ENCODE measurements at regions not wholly inside any gene's neighbourhood (a gene's known extent, or its start where the extent isn't known, plus 50 kb on each side); places are given as distances from the start of the nearest gene placed in this dataset.
"Not testable (repeated sequence)": the region's sequence is repeated elsewhere in the genome, so short reads cannot be mapped to it uniquely, and the experiment has no call there.

GRCh38 chr14:89697281-89698060, 257.1 kb downstream of the EFCAB11 start:
- DNase-seq: no peak

GRCh38 chr14:89695846-89696245, 258.7 kb downstream of the EFCAB11 start:
- no peak for DNase-seq

- no peak for DNase-seq
These were observed 264.4 kb downstream of the EFCAB11 start for GRCh38 chr14:89690139-89690538.

- not testable (repeated sequence) for DNase-seq
These were observed 264.8 kb downstream of the EFCAB11 start for GRCh38 chr14:89689711-89690110.

- no peak for DNase-seq
These were observed 265.9 kb downstream of the EFCAB11 start for GRCh38 chr14:89688507-89689211.

GRCh38 chr14:89687129-89687528, 267.4 kb downstream of the EFCAB11 start:
- DNase-seq: not testable (repeated sequence)

- no peak for DNase-seq
These were observed 267.1 kb upstream of the FOXN3 start for GRCh38 chr14:89684139-89684538.

- DNase-seq: no peak
These were observed 264.3 kb upstream of the FOXN3 start for GRCh38 chr14:89681086-89682018.

- DNase-seq: no peak
These were observed 263.1 kb upstream of the FOXN3 start for GRCh38 chr14:89680156-89680555.

- DNase-seq: no peak
These were observed 261.7 kb upstream of the FOXN3 start for GRCh38 chr14:89678768-89679167.

- no peak for DNase-seq
These were observed 258.6 kb upstream of the FOXN3 start for GRCh38 chr14:89675590-89675989.

- no peak for DNase-seq
These were observed 257.9 kb upstream of the FOXN3 start for GRCh38 chr14:89674936-89675335.

GRCh38 chr14:89674240-89674639, 257.2 kb upstream of the FOXN3 start:
- DNase-seq: no peak

GRCh38 chr14:89673512-89674225, 256.6 kb upstream of the FOXN3 start:
- no peak for DNase-seq

GRCh38 chr14:89672636-89673511, 255.8 kb upstream of the FOXN3 start:
- no peak for DNase-seq

GRCh38 chr14:89669193-89669592, 252.2 kb upstream of the FOXN3 start:
- DNase-seq: no peak

GRCh38 chr14:89667983-89668382, 250.9 kb upstream of the FOXN3 start:
- no peak for DNase-seq

- not testable (repeated sequence) for DNase-seq
These were observed 248.5 kb upstream of the FOXN3 start for GRCh38 chr14:89665300-89666081.

- DNase-seq: peak in 1 of 2 experiments; percentile 22
These were observed 244.4 kb upstream of the FOXN3 start for GRCh38 chr14:89661392-89661791.

GRCh38 chr14:89660625-89661233, 243.7 kb upstream of the FOXN3 start:
- DNase-seq: not testable (repeated sequence)

Measured in NCI-H446 (cell line).